ENCODE measurements at regions not wholly inside any gene's neighbourhood (a gene's known extent, or its start where the extent isn't known, plus 50 kb on each side); places are given as distances from the start of the nearest gene placed in this dataset.

- Histone ChIP-seq H2AFZ (ENCODE audit: low read depth) (no peak overlapping the region), H3K27ac (no peak overlapping the region), H3K79me2 (ENCODE audit: insufficient read depth, low read depth) (no peaks in the 10 kb centered on the region), H3K4me3 (IDR thresholded peaks at IDR 0.05; ENCODE audit: insufficient read depth, low read depth, low read length) (no peak overlapping the region), H3K4me1 (ENCODE audit: low read depth, poor library complexity, severe bottlenecking) (no peaks in the 10 kb centered on the region), H4K20me1 (ENCODE audit: insufficient read depth) (no peaks in the 10 kb centered on the region), H3K27me3 (ENCODE audit: insufficient read depth, low read depth) (peaks cover 5% of the 10 kb centered on the region; the same call in 1 of the 2 replicates), H3K9ac (no peak overlapping the region), H3K36me3 (ENCODE audit: insufficient read depth) (no peaks in the 10 kb centered on the region), H3K4me2 (no peak overlapping the region)
- no peak for TF ChIP-seq CTCF (conservative IDR thresholded peaks at IDR 0.05; ENCODE audit: low read depth, low read length)
Measured at GRCh38 chr14:101225157-101226152, 321.9 kb upstream of the RTL1 start.

- no peak overlapping the region for H3K27ac ChIP-seq
- no peak overlapping the region for H3K4me2 ChIP-seq
- peaks cover 5% of the 10 kb centered on the region; the same call in 1 of the 2 replicates for H3K27me3 ChIP-seq (ENCODE audit: insufficient read depth, low read depth)
- TF ChIP-seq CTCF (conservative IDR thresholded peaks at IDR 0.05; ENCODE audit: low read depth, low read length), result no peak
- H3K79me2 ChIP-seq (ENCODE audit: insufficient read depth, low read depth), result no peaks in the 10 kb centered on the region
- no peaks in the 10 kb centered on the region for H3K36me3 ChIP-seq (ENCODE audit: insufficient read depth)
- H3K4me1 ChIP-seq (ENCODE audit: low read depth, poor library complexity, severe bottlenecking), result no peaks in the 10 kb centered on the region
- H2AFZ ChIP-seq (ENCODE audit: low read depth), result no peak overlapping the region
- H3K4me3 ChIP-seq (IDR thresholded peaks at IDR 0.05; ENCODE audit: insufficient read depth, low read depth, low read length), result no peak overlapping the region
- H4K20me1 ChIP-seq (ENCODE audit: insufficient read depth), result no peaks in the 10 kb centered on the region
- no peak overlapping the region for H3K9ac ChIP-seq
Measured at GRCh38 chr14:101226265-101226602, 322.7 kb upstream of the RTL1 start.

GRCh38 chr14:101226603-101227425, 323.3 kb upstream of the RTL1 start:
- no peaks in the 10 kb centered on the region for H3K4me1 ChIP-seq (ENCODE audit: low read depth, poor library complexity, severe bottlenecking)
- TF ChIP-seq CTCF (conservative IDR thresholded peaks at IDR 0.05; ENCODE audit: low read depth, low read length), result no peak
- peaks cover 5% of the 10 kb centered on the region; the same call in 1 of the 2 replicates for H3K27me3 ChIP-seq (ENCODE audit: insufficient read depth, low read depth)
- H3K4me2 ChIP-seq, result no peak overlapping the region
- H3K9ac ChIP-seq, result no peak overlapping the region
- H2AFZ ChIP-seq (ENCODE audit: low read depth), result no peak overlapping the region
- no peak overlapping the region for H3K4me3 ChIP-seq (IDR thresholded peaks at IDR 0.05; ENCODE audit: insufficient read depth, low read depth, low read length)
- no peaks in the 10 kb centered on the region for H3K79me2 ChIP-seq (ENCODE audit: insufficient read depth, low read depth)
- H3K36me3 ChIP-seq (ENCODE audit: insufficient read depth), result no peaks in the 10 kb centered on the region
- no peaks in the 10 kb centered on the region for H4K20me1 ChIP-seq (ENCODE audit: insufficient read depth)
- no peak overlapping the region for H3K27ac ChIP-seq

- Histone ChIP-seq H3K4me1 (ENCODE audit: low read depth, poor library complexity, severe bottlenecking) (no peaks in the 10 kb centered on the region), H4K20me1 (ENCODE audit: insufficient read depth) (no peaks in the 10 kb centered on the region), H2AFZ (ENCODE audit: low read depth) (no peak overlapping the region)
Measured at GRCh38 chr14:101227611-101228594, 324.4 kb upstream of the RTL1 start.

More at GRCh38 chr14:101227611-101228594, 324.4 kb upstream of the RTL1 start:
- no peak overlapping the region for H3K9ac ChIP-seq
- TF ChIP-seq CTCF (conservative IDR thresholded peaks at IDR 0.05; ENCODE audit: low read depth, low read length), result no peak
- no peak overlapping the region for H3K4me2 ChIP-seq
- no peaks in the 10 kb centered on the region for H3K79me2 ChIP-seq (ENCODE audit: insufficient read depth, low read depth)
- no peak overlapping the region for H3K27ac ChIP-seq
- no peaks in the 10 kb centered on the region for H3K36me3 ChIP-seq (ENCODE audit: insufficient read depth)
- H3K4me3 ChIP-seq (IDR thresholded peaks at IDR 0.05; ENCODE audit: insufficient read depth, low read depth, low read length), result no peak overlapping the region
- peaks cover 5% of the 10 kb centered on the region; the same call in 1 of the 2 replicates for H3K27me3 ChIP-seq (ENCODE audit: insufficient read depth, low read depth)
